ENCODE measurements at regions not wholly inside any gene's neighbourhood (a gene's known extent, or its start where the extent isn't known, plus 50 kb on each side); places are given as distances from the start of the nearest gene placed in this dataset.

GRCh38 chr3:81439108-81439507 is 322.3 kb downstream of the GBE1 start:
- H3K27me3 Mint-ChIP-seq, result no peaks in the 10 kb centered on the region
- no peak overlapping the region for H3K27ac Mint-ChIP-seq
- H3K4me1 Mint-ChIP-seq, result no peaks in the 10 kb centered on the region
- H3K9me3 Mint-ChIP-seq, result peaks cover 5% of the 10 kb centered on the region
- H3K36me3 Mint-ChIP-seq, result no peaks in the 10 kb centered on the region
- no peak for ATAC-seq (ENCODE audit: low read depth)
- DNase-seq (ENCODE audit: low spot score in 2 of 2), result no peak
- H3K4me3 Mint-ChIP-seq, result no peak overlapping the region

GRCh38 chr3:81437683-81438082 is 323.8 kb downstream of the GBE1 start:
- ATAC-seq (ENCODE audit: low read depth) (no peak), DNase-seq (ENCODE audit: low spot score in 2 of 2) (no peak)
- Mint-ChIP-seq H3K27ac (no peak overlapping the region), H3K36me3 (no peaks in the 10 kb centered on the region), H3K4me1 (no peaks in the 10 kb centered on the region), H3K27me3 (no peaks in the 10 kb centered on the region), H3K4me3 (no peak overlapping the region), H3K9me3 (peaks cover 5% of the 10 kb centered on the region)

GRCh38 chr3:81436182-81436581 is 325.3 kb downstream of the GBE1 start:
- ATAC-seq (ENCODE audit: low read depth) (no peak), DNase-seq (ENCODE audit: low spot score in 2 of 2) (no peak)
- Mint-ChIP-seq H3K27ac (no peak overlapping the region), H3K36me3 (no peaks in the 10 kb centered on the region), H3K4me3 (no peak overlapping the region), H3K4me1 (no peaks in the 10 kb centered on the region), H3K9me3 (peaks cover 6% of the 10 kb centered on the region), H3K27me3 (no peaks in the 10 kb centered on the region)

GRCh38 chr3:81435050-81435449 is 326.4 kb downstream of the GBE1 start:
- Mint-ChIP-seq H3K4me3 (no peak overlapping the region), H3K4me1 (no peaks in the 10 kb centered on the region), H3K9me3 (peaks cover 5% of the 10 kb centered on the region), H3K27ac (no peak overlapping the region), H3K27me3 (no peaks in the 10 kb centered on the region), H3K36me3 (no peaks in the 10 kb centered on the region)
- DNase-seq (ENCODE audit: low spot score in 2 of 2) (no peak), ATAC-seq (ENCODE audit: low read depth) (no peak)

- Mint-ChIP-seq H3K27me3 (no peaks in the 10 kb centered on the region), H3K4me3 (no peak overlapping the region), H3K4me1 (no peaks in the 10 kb centered on the region), H3K27ac (no peak overlapping the region), H3K9me3 (peaks cover 5% of the 10 kb centered on the region), H3K36me3 (no peaks in the 10 kb centered on the region)
- DNase-seq (ENCODE audit: low spot score in 2 of 2), result no peak
- ATAC-seq (ENCODE audit: low read depth), result no peak
Measured at GRCh38 chr3:81434161-81434560, 327.3 kb downstream of the GBE1 start.

- DNase-seq (ENCODE audit: low spot score in 2 of 2), result no peak
- no peak for ATAC-seq (ENCODE audit: low read depth)
- H3K36me3 Mint-ChIP-seq, result no peaks in the 10 kb centered on the region
- H3K27ac Mint-ChIP-seq, result no peak overlapping the region
- H3K9me3 Mint-ChIP-seq, result peaks cover 5% of the 10 kb centered on the region
- H3K4me3 Mint-ChIP-seq, result no peak overlapping the region
- no peaks in the 10 kb centered on the region for H3K27me3 Mint-ChIP-seq
- H3K4me1 Mint-ChIP-seq, result no peaks in the 10 kb centered on the region
Measured at GRCh38 chr3:81433675-81434074, 327.8 kb downstream of the GBE1 start.

- no peaks in the 10 kb centered on the region for H3K27me3 Mint-ChIP-seq
- no peak overlapping the region for H3K4me3 Mint-ChIP-seq
- H3K27ac Mint-ChIP-seq, result no peak overlapping the region
- no peaks in the 10 kb centered on the region for H3K36me3 Mint-ChIP-seq
- ATAC-seq (ENCODE audit: low read depth) (no peak), DNase-seq (ENCODE audit: low spot score in 2 of 2) (no peak)
- peaks cover 2% of the 10 kb centered on the region for H3K9me3 Mint-ChIP-seq
- no peaks in the 10 kb centered on the region for H3K4me1 Mint-ChIP-seq
Measured at GRCh38 chr3:81432456-81432855, 329.0 kb downstream of the GBE1 start.

- DNase-seq (ENCODE audit: low spot score in 2 of 2) (no peak), ATAC-seq (ENCODE audit: low read depth) (no peak)
- Mint-ChIP-seq H3K4me3 (no peak overlapping the region), H3K27ac (no peak overlapping the region), H3K36me3 (no peaks in the 10 kb centered on the region), H3K27me3 (no peaks in the 10 kb centered on the region), H3K4me1 (no peaks in the 10 kb centered on the region), H3K9me3 (peaks cover 2% of the 10 kb centered on the region)
Measured at GRCh38 chr3:81426826-81427577, 334.4 kb downstream of the GBE1 start.

GRCh38 chr3:81425198-81425868 is 336.1 kb downstream of the GBE1 start:
- Mint-ChIP-seq H3K9me3 (no peaks in the 10 kb centered on the region), H3K36me3 (no peaks in the 10 kb centered on the region)

GRCh38 chr3:81419228-81419627 is 342.2 kb downstream of the GBE1 start:
- no peak for DNase-seq (ENCODE audit: low spot score in 2 of 2)
- no peak overlapping the region for H3K4me3 Mint-ChIP-seq
- ATAC-seq (ENCODE audit: low read depth), result no peak
- H3K4me1 Mint-ChIP-seq, result no peaks in the 10 kb centered on the region
- H3K36me3 Mint-ChIP-seq, result no peaks in the 10 kb centered on the region
- H3K9me3 Mint-ChIP-seq, result no peaks in the 10 kb centered on the region
- H3K27ac Mint-ChIP-seq, result no peak overlapping the region
- no peaks in the 10 kb centered on the region for H3K27me3 Mint-ChIP-seq

More at GRCh38 chr3:81425198-81425868, 336.1 kb downstream of the GBE1 start:
- no peak overlapping the region for H3K4me3 Mint-ChIP-seq
- ATAC-seq (ENCODE audit: low read depth), result no peak
- DNase-seq (ENCODE audit: low spot score in 2 of 2), result no peak
- H3K27me3 Mint-ChIP-seq, result no peaks in the 10 kb centered on the region
- H3K4me1 Mint-ChIP-seq, result no peaks in the 10 kb centered on the region
- no peak overlapping the region for H3K27ac Mint-ChIP-seq

- Mint-ChIP-seq H3K4me1 (no peaks in the 10 kb centered on the region), H3K36me3 (no peaks in the 10 kb centered on the region), H3K9me3 (no peaks in the 10 kb centered on the region), H3K27ac (no peak overlapping the region), H3K27me3 (no peaks in the 10 kb centered on the region), H3K4me3 (no peak overlapping the region)
- ATAC-seq (ENCODE audit: low read depth) (no peak), DNase-seq (ENCODE audit: low spot score in 2 of 2) (no peak)
Measured at GRCh38 chr3:81416812-81417211, 344.6 kb downstream of the GBE1 start.

- Mint-ChIP-seq H3K9me3 (peaks cover 2% of the 10 kb centered on the region), H3K36me3 (no peaks in the 10 kb centered on the region), H3K4me1 (no peaks in the 10 kb centered on the region), H3K27me3 (no peaks in the 10 kb centered on the region), H3K27ac (no peak overlapping the region), H3K4me3 (no peak overlapping the region)
- ATAC-seq (ENCODE audit: low read depth), result no peak
- DNase-seq (ENCODE audit: low spot score in 2 of 2), result no peak
Measured at GRCh38 chr3:81406318-81406717, 355.1 kb downstream of the GBE1 start.

- ATAC-seq (ENCODE audit: low read depth), result no peak
- no peaks in the 10 kb centered on the region for H3K4me1 Mint-ChIP-seq
- no peak overlapping the region for H3K4me3 Mint-ChIP-seq
Measured at GRCh38 chr3:81395739-81396513, 365.5 kb downstream of the GBE1 start.

More at GRCh38 chr3:81395739-81396513, 365.5 kb downstream of the GBE1 start:
- Mint-ChIP-seq H3K9me3 (no peaks in the 10 kb centered on the region), H3K27me3 (no peaks in the 10 kb centered on the region), H3K27ac (no peak overlapping the region), H3K36me3 (no peaks in the 10 kb centered on the region)
- no peak for DNase-seq (ENCODE audit: low spot score in 2 of 2)
